ENCODE measurements at regions not wholly inside any gene's neighbourhood (a gene's known extent, or its start where the extent isn't known, plus 50 kb on each side); places are given as distances from the start of the nearest gene placed in this dataset.

- Histone ChIP-seq H3K4me2 (ENCODE audit: low read depth, low read length) (no peak overlapping the region), H3K36me3 (replicated peaks in 1 of 2; ENCODE audit: control insufficient read depth in 1 of 2, insufficient read depth in 2 of 2, low read length in 2 of 2) (no peaks in the 10 kb centered on the region), H3K4me1 (ENCODE audit: insufficient read depth, low read length) (no peaks in the 10 kb centered on the region), H4K20me1 (ENCODE audit: insufficient read depth, low read length) (no peaks in the 10 kb centered on the region), H3K9ac (ENCODE audit: insufficient read depth, low read depth, low read length) (no peak overlapping the region), H3K27ac (ENCODE audit: extremely low read length, insufficient read depth, low read length) (no peak overlapping the region), H3K27me3 (ENCODE audit: control insufficient read depth in 1 of 2, insufficient read depth in 2 of 2, low read length in 2 of 2) (no peaks in the 10 kb centered on the region; a peak in 1 of 5 replicates), H2AFZ (ENCODE audit: low read length) (no peak overlapping the region), H3K79me2 (ENCODE audit: insufficient read depth, low read length) (no peaks in the 10 kb centered on the region), H3K9me3 (ENCODE audit: low read length) (no peaks in the 10 kb centered on the region), H3K4me3 (replicated peaks in 1 of 3; ENCODE audit: insufficient read depth in 1 of 3, low read depth in 2 of 3, low read length in 3 of 3) (no peak overlapping the region)
- BruUV-seq (replicated peaks): no TSS peak
- WGBS (ENCODE audit: low lambda C conversion rate): 85% methylated on average over 1 of the region's 1 CpG
- TF ChIP-seq CHCHD3 (CRISPR knock-in tag; IDR thresholded peaks at IDR 0.05): no peak
- no peak for TF ChIP-seq AGO2 (optimal IDR thresholded peaks at IDR 0.05; ENCODE audit: low read depth, low read length)
- TF ChIP-seq RFXAP (CRISPR knock-in tag; IDR thresholded peaks at IDR 0.05; ENCODE audit: borderline replicate concordance): no peak
- no peak for TF ChIP-seq ZNF615 (CRISPR knock-in tag; IDR thresholded peaks at IDR 0.05; ENCODE audit: borderline replicate concordance)
- no peak for TF ChIP-seq ZNF124 (CRISPR knock-in tag; IDR thresholded peaks at IDR 0.05)
- TF ChIP-seq ZNF770 (CRISPR knock-in tag; IDR thresholded peaks at IDR 0.05): no peak
- TF ChIP-seq ZHX2 (IDR thresholded peaks at IDR 0.05; ENCODE audit: low read depth): no peak
- no peak for TF ChIP-seq ZHX2 (CRISPR knock-in tag; IDR thresholded peaks at IDR 0.05; ENCODE audit: borderline replicate concordance)
- TF ChIP-seq ZBTB10 (CRISPR knock-in tag; IDR thresholded peaks at IDR 0.05; ENCODE audit: borderline replicate concordance): no peak
- intact Hi-C loops (cut with micrococcal nuclease; ENCODE audit: unreplicated experiment) (no loop called here), in situ Hi-C loops (cut with HindIII; ENCODE audit: extremely low pct_ligation_motif_present, low pct_unique_long_range_greater_than_20kb) (no loop called here)
- POLR2A ChIA-PET: no interaction called here
- no peak for FAIRE-seq
- no peak for DNase-seq (ENCODE audit: low spot score)
- CTCF ChIA-PET (ENCODE audit: low intra/inter-chr PET ratio, low total read pairs): no interaction called here
- ATAC-seq: no peak
These were observed 200.6 kb upstream of the MEX3C start for GRCh38 chr18:51398104-51398503.

Data from HepG2 (cell line).